WTC11 (cell line): ENCODE measurements at regions not wholly inside any gene's neighbourhood (a gene's known extent, or its start where the extent isn't known, plus 50 kb on each side); places are given as distances from the start of the nearest gene placed in this dataset.

Experiments
- ATAC-seq: fragments of 200-7000 bp; cut with Tn5 transposase; 2 replicates; pipeline ENCODE4 v1.10.0; 2021; ENCODE audit warnings: mild to moderate bottlenecking, moderate library complexity
- CTCF ChIA-PET: fragments of 300-600 bp; sonication (Branson Sonifier 250); formaldehyde crosslinking; loops from one replicate; lab custom pipeline; 2021; ENCODE audit warnings: antibody characterized with exemption; lab: Charles Lee
- POLR2A ChIA-PET: fragments of 350-600 bp; sonication (Branson Sonifier 250); formaldehyde crosslinking; loops from one replicate; lab custom pipeline; 2021; ENCODE audit warnings: antibody characterized with exemption; lab: Charles Lee
- DNase-seq: peaks from one replicate; pipeline ENCODE4 v3.0.0; 2021; ENCODE audit warnings: low spot score
- H3K27ac Mint-ChIP-seq: 2 replicates; pipeline ENCODE4 v1.8.0; 2021; ENCODE audit warnings: mixed read lengths
- H3K27me3 Mint-ChIP-seq: 2 replicates; pipeline ENCODE4 v1.8.0; 2021; ENCODE audit warnings: low read depth, mild to moderate bottlenecking, moderate library complexity, mixed read lengths
- H3K36me3 Mint-ChIP-seq: 2 replicates; pipeline ENCODE4 v1.8.0; 2021; ENCODE audit warnings: mixed read lengths
- H3K4me1 Mint-ChIP-seq: 2 replicates; pipeline ENCODE4 v1.8.0; 2022; ENCODE audit warnings: mixed read lengths
- H3K4me3 Mint-ChIP-seq: 2 replicates; pipeline ENCODE4 v1.8.0; 2021; ENCODE audit warnings: mild to moderate bottlenecking, moderate library complexity, mixed read lengths
- H3K9me3 Mint-ChIP-seq: 2 replicates; pipeline ENCODE4 v1.8.0; 2021; ENCODE audit warnings: mixed read lengths
- CBFB ChIP-seq: sonication (generic); formaldehyde crosslinking; IDR thresholded peaks from 2 replicates; pipeline ENCODE4 v1.8.1; 2022; ENCODE audit warnings: mild to moderate bottlenecking, low read depth, missing genetic modification reagents
- CREM ChIP-seq: sonication (generic); formaldehyde crosslinking; IDR thresholded peaks from 2 replicates; pipeline ENCODE4 v1.8.1; 2022; ENCODE audit warnings: mild to moderate bottlenecking, missing genetic modification reagents, moderate library complexity
- FOXP1 ChIP-seq: sonication (generic); formaldehyde crosslinking; IDR thresholded peaks from 2 replicates; pipeline ENCODE4 v1.8.0; 2022; ENCODE audit warnings: missing genetic modification reagents, mild to moderate bottlenecking, moderate library complexity, borderline replicate concordance
- GABPB1 ChIP-seq: sonication (generic); formaldehyde crosslinking; IDR thresholded peaks from 2 replicates; pipeline ENCODE4 v1.8.1; 2023; ENCODE audit warnings: mild to moderate bottlenecking, missing genetic modification reagents
- KAT7 ChIP-seq: sonication (generic); formaldehyde crosslinking; IDR thresholded peaks from 2 replicates; pipeline ENCODE4 v1.8.1; 2023; ENCODE audit warnings: missing genetic modification reagents, mild to moderate bottlenecking, borderline replicate concordance
- NFATC4 ChIP-seq: fragments of 250-450 bp; sonication (Bioruptor Pico); IDR thresholded peaks from 2 replicates; pipeline ENCODE4 v1.9.0; 2021; ENCODE audit warnings: mild to moderate bottlenecking
- NFE2L1 ChIP-seq: sonication (generic); formaldehyde crosslinking; IDR thresholded peaks from 2 replicates; pipeline ENCODE4 v1.8.1; 2023; ENCODE audit warnings: missing genetic modification reagents
- NR1H2 ChIP-seq: sonication (generic); formaldehyde crosslinking; IDR thresholded peaks from 2 replicates; pipeline ENCODE4 v1.9.0; 2021; ENCODE audit warnings: mild to moderate bottlenecking, moderate library complexity, missing genetic modification reagents
- OVOL2 ChIP-seq: fragments of 250-450 bp; sonication (Bioruptor Pico); IDR thresholded peaks from 2 replicates; pipeline ENCODE4 v1.9.0; 2021; ENCODE audit warnings: mild to moderate bottlenecking, borderline replicate concordance
- RELA ChIP-seq: sonication (generic); formaldehyde crosslinking; IDR thresholded peaks from 2 replicates; pipeline ENCODE4 v1.8.1; 2022; ENCODE audit warnings: missing genetic modification reagents, mild to moderate bottlenecking, borderline replicate concordance
- TEAD1 ChIP-seq: sonication (generic); formaldehyde crosslinking; IDR thresholded peaks from 2 replicates; pipeline ENCODE4 v1.8.0; 2022; ENCODE audit warnings: mild to moderate bottlenecking, missing genetic modification reagents
- TP53 ChIP-seq: sonication (generic); formaldehyde crosslinking; IDR thresholded peaks from 2 replicates; pipeline ENCODE4 v1.8.1; 2023; ENCODE audit warnings: mild to moderate bottlenecking, missing genetic modification reagents
- ZNF121 ChIP-seq: sonication (generic); formaldehyde crosslinking; IDR thresholded peaks from 2 replicates; pipeline ENCODE4 v1.8.0; 2023; ENCODE audit warnings: missing genetic modification reagents
- ZNF232 ChIP-seq: sonication (generic); formaldehyde crosslinking; IDR thresholded peaks from 2 replicates; pipeline ENCODE4 v1.8.0; 2022; ENCODE audit warnings: mild to moderate bottlenecking, missing genetic modification reagents
- ZNF396 ChIP-seq: fragments of 250-450 bp; sonication (Bioruptor Pico); IDR thresholded peaks from 2 replicates; pipeline ENCODE4 v1.8.0; 2021; ENCODE audit warnings: mild to moderate bottlenecking, moderate library complexity, borderline replicate concordance
- TF ChIP-seq, protein P1 (sequence below): fragments of 250-450 bp; sonication (Bioruptor Pico); IDR thresholded peaks from 2 replicates; pipeline ENCODE4 v2.1.2; 2022; ENCODE audit warnings: mild to moderate bottlenecking, moderate library complexity
- TF ChIP-seq, protein P2 (sequence below): sonication (generic); formaldehyde crosslinking; conservative IDR thresholded peaks from 2 replicates; pipeline ENCODE4 v1.8.1; 2023; ENCODE audit warnings: mild to moderate bottlenecking, low read depth, missing genetic modification reagents, moderate library complexity
- TF ChIP-seq, protein P3 (sequence below): sonication (generic); formaldehyde crosslinking; IDR thresholded peaks from 2 replicates; pipeline ENCODE4 v1.8.0; 2022; ENCODE audit warnings: mild to moderate bottlenecking, missing genetic modification reagents
- TF ChIP-seq, protein P4 (sequence below): sonication (generic); formaldehyde crosslinking; IDR thresholded peaks from 2 replicates; pipeline ENCODE4 v1.8.1; 2022; ENCODE audit warnings: mild to moderate bottlenecking, missing genetic modification reagents, moderate library complexity, borderline replicate concordance
- TF ChIP-seq, protein P5 (sequence below): sonication (generic); formaldehyde crosslinking; IDR thresholded peaks from 2 replicates; pipeline ENCODE4 v1.8.1; 2023; ENCODE audit warnings: mild to moderate bottlenecking, moderate library complexity, missing genetic modification reagents
- TF ChIP-seq, protein P6 (sequence below): sonication (generic); formaldehyde crosslinking; IDR thresholded peaks from 2 replicates; pipeline ENCODE4 v1.8.1; 2022; ENCODE audit warnings: mild to moderate bottlenecking, moderate library complexity, missing genetic modification reagents
- TF ChIP-seq, protein P7 (sequence below): fragments of 250-450 bp; sonication (Bioruptor Pico); IDR thresholded peaks from 2 replicates; pipeline ENCODE4 v1.9.0; 2021; ENCODE audit warnings: mild to moderate bottlenecking
- TF ChIP-seq, protein P8 (sequence below): sonication (generic); formaldehyde crosslinking; IDR thresholded peaks from 2 replicates; pipeline ENCODE4 v1.8.0; 2022; ENCODE audit warnings: mild to moderate bottlenecking, missing genetic modification reagents

DNA sequence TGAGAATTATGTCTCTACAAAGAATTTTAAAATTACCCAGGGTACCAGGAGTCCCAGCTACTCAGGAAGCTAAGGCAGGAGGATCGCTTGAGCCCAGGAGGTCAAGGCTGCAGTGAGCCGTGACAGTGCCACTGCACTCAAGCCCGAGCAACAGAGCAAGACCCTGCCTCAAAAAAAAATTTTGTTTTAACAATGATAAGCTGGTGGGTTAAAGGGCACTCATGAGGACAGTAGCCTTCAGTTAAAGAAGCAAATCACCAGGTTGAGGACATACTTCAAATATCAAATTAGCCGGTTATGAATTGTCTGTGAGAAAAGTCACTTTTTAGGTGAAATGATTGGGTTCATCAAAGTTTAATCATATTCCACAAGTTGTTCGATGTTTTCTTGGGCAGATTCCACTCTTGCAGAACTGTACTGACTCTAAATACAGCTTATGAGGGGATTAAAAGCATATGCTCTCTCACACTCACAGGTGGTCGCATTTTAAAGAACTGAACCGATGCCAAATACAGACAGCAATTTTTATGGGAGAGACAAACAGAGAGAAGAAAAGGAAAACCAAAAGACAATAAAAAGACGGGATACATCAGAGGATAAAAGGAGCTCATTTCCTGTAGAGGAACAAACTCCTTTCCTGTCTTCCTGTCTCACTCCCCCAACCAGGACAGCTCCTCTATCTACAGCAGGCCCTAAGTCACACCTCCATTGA lies 582.8 kb upstream of the NRP1 start:
- POLR2A ChIA-PET, result no interaction called here
- no peak overlapping the region for H3K27ac Mint-ChIP-seq
- no peaks in the 10 kb centered on the region for H3K27me3 Mint-ChIP-seq
- no peaks in the 10 kb centered on the region for H3K36me3 Mint-ChIP-seq
- no peaks in the 10 kb centered on the region for H3K4me1 Mint-ChIP-seq
- ATAC-seq (no peak), DNase-seq (no peak)
- TF ChIP-seq, protein P1, sequence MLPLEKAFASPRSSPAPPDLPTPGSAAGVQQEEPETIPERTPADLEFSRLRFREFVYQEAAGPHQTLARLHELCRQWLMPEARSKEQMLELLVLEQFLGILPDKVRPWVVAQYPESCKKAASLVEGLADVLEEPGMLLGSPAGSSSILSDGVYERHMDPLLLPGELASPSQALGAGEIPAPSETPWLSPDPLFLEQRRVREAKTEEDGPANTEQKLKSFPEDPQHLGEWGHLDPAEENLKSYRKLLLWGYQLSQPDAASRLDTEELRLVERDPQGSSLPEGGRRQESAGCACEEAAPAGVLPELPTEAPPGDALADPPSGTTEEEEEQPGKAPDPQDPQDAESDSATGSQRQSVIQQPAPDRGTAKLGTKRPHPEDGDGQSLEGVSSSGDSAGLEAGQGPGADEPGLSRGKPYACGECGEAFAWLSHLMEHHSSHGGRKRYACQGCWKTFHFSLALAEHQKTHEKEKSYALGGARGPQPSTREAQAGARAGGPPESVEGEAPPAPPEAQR, result no peak
- TF ChIP-seq, protein P2, sequence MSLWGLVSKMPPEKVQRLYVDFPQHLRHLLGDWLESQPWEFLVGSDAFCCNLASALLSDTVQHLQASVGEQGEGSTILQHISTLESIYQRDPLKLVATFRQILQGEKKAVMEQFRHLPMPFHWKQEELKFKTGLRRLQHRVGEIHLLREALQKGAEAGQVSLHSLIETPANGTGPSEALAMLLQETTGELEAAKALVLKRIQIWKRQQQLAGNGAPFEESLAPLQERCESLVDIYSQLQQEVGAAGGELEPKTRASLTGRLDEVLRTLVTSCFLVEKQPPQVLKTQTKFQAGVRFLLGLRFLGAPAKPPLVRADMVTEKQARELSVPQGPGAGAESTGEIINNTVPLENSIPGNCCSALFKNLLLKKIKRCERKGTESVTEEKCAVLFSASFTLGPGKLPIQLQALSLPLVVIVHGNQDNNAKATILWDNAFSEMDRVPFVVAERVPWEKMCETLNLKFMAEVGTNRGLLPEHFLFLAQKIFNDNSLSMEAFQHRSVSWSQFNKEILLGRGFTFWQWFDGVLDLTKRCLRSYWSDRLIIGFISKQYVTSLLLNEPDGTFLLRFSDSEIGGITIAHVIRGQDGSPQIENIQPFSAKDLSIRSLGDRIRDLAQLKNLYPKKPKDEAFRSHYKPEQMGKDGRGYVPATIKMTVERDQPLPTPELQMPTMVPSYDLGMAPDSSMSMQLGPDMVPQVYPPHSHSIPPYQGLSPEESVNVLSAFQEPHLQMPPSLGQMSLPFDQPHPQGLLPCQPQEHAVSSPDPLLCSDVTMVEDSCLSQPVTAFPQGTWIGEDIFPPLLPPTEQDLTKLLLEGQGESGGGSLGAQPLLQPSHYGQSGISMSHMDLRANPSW, result no peak
- TF ChIP-seq, protein P3, sequence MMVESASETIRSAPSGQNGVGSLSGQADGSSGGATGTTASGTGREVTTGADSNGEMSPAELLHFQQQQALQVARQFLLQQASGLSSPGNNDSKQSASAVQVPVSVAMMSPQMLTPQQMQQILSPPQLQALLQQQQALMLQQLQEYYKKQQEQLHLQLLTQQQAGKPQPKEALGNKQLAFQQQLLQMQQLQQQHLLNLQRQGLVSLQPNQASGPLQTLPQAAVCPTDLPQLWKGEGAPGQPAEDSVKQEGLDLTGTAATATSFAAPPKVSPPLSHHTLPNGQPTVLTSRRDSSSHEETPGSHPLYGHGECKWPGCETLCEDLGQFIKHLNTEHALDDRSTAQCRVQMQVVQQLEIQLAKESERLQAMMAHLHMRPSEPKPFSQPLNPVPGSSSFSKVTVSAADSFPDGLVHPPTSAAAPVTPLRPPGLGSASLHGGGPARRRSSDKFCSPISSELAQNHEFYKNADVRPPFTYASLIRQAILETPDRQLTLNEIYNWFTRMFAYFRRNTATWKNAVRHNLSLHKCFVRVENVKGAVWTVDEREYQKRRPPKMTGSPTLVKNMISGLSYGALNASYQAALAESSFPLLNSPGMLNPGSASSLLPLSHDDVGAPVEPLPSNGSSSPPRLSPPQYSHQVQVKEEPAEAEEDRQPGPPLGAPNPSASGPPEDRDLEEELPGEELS (CRISPR knock-in tag), result no peak
- no peak for TF ChIP-seq FOXP1
- no peak for TF ChIP-seq KAT7 (CRISPR knock-in tag)
- no peak for TF ChIP-seq CBFB (CRISPR knock-in tag)
- no peak for TF ChIP-seq NFATC4 (CRISPR knock-in tag)
- TF ChIP-seq, protein P4, sequence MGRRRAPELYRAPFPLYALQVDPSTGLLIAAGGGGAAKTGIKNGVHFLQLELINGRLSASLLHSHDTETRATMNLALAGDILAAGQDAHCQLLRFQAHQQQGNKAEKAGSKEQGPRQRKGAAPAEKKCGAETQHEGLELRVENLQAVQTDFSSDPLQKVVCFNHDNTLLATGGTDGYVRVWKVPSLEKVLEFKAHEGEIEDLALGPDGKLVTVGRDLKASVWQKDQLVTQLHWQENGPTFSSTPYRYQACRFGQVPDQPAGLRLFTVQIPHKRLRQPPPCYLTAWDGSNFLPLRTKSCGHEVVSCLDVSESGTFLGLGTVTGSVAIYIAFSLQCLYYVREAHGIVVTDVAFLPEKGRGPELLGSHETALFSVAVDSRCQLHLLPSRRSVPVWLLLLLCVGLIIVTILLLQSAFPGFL (CRISPR knock-in tag), result no peak
- TF ChIP-seq CREM (CRISPR knock-in tag), result no peak
- TF ChIP-seq, protein P5, sequence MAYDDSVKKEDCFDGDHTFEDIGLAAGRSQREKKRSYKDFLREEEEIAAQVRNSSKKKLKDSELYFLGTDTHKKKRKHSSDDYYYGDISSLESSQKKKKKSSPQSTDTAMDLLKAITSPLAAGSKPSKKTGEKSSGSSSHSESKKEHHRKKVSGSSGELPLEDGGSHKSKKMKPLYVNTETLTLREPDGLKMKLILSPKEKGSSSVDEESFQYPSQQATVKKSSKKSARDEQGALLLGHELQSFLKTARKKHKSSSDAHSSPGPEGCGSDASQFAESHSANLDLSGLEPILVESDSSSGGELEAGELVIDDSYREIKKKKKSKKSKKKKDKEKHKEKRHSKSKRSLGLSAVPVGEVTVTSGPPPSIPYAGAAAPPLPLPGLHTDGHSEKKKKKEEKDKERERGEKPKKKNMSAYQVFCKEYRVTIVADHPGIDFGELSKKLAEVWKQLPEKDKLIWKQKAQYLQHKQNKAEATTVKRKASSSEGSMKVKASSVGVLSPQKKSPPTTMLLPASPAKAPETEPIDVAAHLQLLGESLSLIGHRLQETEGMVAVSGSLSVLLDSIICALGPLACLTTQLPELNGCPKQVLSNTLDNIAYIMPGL (CRISPR knock-in tag), result no peak
- TF ChIP-seq NFE2L1 (CRISPR knock-in tag), result no peak
- TF ChIP-seq OVOL2, result no peak
- TF ChIP-seq ZNF232 (CRISPR knock-in tag), result no peak
- TF ChIP-seq, protein P6, sequence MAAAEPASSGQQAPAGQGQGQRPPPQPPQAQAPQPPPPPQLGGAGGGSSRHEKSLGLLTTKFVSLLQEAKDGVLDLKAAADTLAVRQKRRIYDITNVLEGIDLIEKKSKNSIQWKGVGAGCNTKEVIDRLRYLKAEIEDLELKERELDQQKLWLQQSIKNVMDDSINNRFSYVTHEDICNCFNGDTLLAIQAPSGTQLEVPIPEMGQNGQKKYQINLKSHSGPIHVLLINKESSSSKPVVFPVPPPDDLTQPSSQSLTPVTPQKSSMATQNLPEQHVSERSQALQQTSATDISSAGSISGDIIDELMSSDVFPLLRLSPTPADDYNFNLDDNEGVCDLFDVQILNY (CRISPR knock-in tag), result no peak
- CTCF ChIA-PET, result no interaction called here
- no peak overlapping the region for H3K4me3 Mint-ChIP-seq
- H3K9me3 Mint-ChIP-seq, result no peaks in the 10 kb centered on the region

DNA sequence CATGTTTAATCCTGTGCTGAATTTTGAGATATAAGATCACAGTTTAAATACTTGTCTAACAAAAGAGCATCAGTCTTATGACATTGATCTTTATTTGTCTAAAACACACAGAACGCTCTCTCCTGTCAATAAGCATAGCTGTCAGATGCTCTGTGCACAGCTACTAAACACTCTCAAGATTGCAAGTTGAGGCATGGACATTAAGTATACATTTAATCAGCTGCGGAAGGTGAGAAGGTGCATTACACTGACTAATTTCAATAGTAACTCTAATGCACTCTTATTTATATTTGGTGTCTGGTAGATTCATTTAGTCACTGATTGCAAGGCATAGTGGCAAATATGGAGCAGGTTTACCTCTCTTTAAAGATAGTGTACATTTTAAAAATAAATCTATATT lies 580.3 kb upstream of the NRP1 start:
- Mint-ChIP-seq H3K27ac (no peak overlapping the region), H3K4me1 (no peaks in the 10 kb centered on the region), H3K36me3 (no peaks in the 10 kb centered on the region), H3K9me3 (no peaks in the 10 kb centered on the region), H3K4me3 (no peak overlapping the region), H3K27me3 (no peaks in the 10 kb centered on the region)
- ATAC-seq (no peak), DNase-seq (no peak)
- POLR2A ChIA-PET, result no interaction called here
- CTCF ChIA-PET, result no interaction called here
- TF ChIP-seq RELA (CRISPR knock-in tag), result no peak
- TF ChIP-seq TP53 (CRISPR knock-in tag), result no peak
- no peak for TF ChIP-seq GABPB1 (CRISPR knock-in tag)
- TF ChIP-seq, protein P7, sequence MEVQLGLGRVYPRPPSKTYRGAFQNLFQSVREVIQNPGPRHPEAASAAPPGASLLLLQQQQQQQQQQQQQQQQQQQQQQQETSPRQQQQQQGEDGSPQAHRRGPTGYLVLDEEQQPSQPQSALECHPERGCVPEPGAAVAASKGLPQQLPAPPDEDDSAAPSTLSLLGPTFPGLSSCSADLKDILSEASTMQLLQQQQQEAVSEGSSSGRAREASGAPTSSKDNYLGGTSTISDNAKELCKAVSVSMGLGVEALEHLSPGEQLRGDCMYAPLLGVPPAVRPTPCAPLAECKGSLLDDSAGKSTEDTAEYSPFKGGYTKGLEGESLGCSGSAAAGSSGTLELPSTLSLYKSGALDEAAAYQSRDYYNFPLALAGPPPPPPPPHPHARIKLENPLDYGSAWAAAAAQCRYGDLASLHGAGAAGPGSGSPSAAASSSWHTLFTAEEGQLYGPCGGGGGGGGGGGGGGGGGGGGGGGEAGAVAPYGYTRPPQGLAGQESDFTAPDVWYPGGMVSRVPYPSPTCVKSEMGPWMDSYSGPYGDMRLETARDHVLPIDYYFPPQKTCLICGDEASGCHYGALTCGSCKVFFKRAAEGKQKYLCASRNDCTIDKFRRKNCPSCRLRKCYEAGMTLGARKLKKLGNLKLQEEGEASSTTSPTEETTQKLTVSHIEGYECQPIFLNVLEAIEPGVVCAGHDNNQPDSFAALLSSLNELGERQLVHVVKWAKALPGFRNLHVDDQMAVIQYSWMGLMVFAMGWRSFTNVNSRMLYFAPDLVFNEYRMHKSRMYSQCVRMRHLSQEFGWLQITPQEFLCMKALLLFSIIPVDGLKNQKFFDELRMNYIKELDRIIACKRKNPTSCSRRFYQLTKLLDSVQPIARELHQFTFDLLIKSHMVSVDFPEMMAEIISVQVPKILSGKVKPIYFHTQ (CRISPR knock-in tag), result no peak
- TF ChIP-seq, protein P8, sequence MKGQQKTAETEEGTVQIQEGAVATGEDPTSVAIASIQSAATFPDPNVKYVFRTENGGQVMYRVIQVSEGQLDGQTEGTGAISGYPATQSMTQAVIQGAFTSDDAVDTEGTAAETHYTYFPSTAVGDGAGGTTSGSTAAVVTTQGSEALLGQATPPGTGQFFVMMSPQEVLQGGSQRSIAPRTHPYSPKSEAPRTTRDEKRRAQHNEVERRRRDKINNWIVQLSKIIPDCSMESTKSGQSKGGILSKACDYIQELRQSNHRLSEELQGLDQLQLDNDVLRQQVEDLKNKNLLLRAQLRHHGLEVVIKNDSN (CRISPR knock-in tag), result no peak
- TF ChIP-seq NR1H2 (CRISPR knock-in tag), result no peak
- no peak for TF ChIP-seq ZNF121 (CRISPR knock-in tag)
- no peak for TF ChIP-seq TEAD1 (CRISPR knock-in tag)
- TF ChIP-seq ZNF396 (CRISPR knock-in tag), result no peak
